Stomach (tissue), 8 donors: ENCODE measurements at regions not wholly inside any gene's neighbourhood (a gene's known extent, or its start where the extent isn't known, plus 50 kb on each side); places are given as distances from the start of the nearest gene placed in this dataset.
"Not testable (repeated sequence)": the region's sequence is repeated elsewhere in the genome, so short reads cannot be mapped to it uniquely, and the experiment has no call there.

Source experiments
- DNase-seq, 2 donors: peaks; one replicate each; pipeline versions ENCODE4 v3.0.0 to v3.0.0-alpha.2; 2013 to 2019
- H3K27ac ChIP-seq, 5 donors: fragments of 200-600 bp in 4 of 5; sonication (generic) in 4 of 5; one replicate each; pipeline ENCODE4 v1.5.1; 2013 to 2019; ENCODE audit warnings: mild to moderate bottlenecking in 1 of 5, moderate library complexity in 1 of 5
- H3K27me3 ChIP-seq, 3 donors: fragments of 200-600 bp; sonication (generic); one replicate each; pipeline ENCODE4 v1.5.1; 2017 to 2019; ENCODE audit warnings: mixed run types in 1 of 3
- H3K36me3 ChIP-seq, 4 donors: fragments of 200-600 bp; sonication (generic); 1 replicate in 3 of 4; 2 replicates in 1 of 4; pipeline ENCODE4 v1.5.1; 2016 to 2019
- H3K4me1 ChIP-seq, 4 donors: fragments of 200-600 bp; sonication (generic); one replicate each; pipeline ENCODE4 v1.5.1; 2016 to 2019
- H3K4me3 ChIP-seq, 4 donors: fragments of 200-600 bp; sonication (generic) in 3 of 4; one replicate each; pipeline ENCODE4 v1.5.1; 2016 to 2019; ENCODE audit warnings: mild to moderate bottlenecking in 1 of 4
- H3K9me3 ChIP-seq, 4 donors: fragments of 200-600 bp; sonication (generic); one replicate each; pipeline ENCODE4 v1.5.1; 2016 to 2019
- CTCF ChIP-seq, 7 experiments: fragments of 450-650 bp in 4 of 7; fragments of 200-600 bp in 3 of 7; sonication (generic) in 3 of 7; IDR thresholded peaks; one replicate each; pipeline ENCODE4 v1.5.1; 2016 to 2019; ENCODE audit warnings: antibody characterized with exemption in 7 of 7, control low read depth in 2 of 7, mild to moderate bottlenecking in 1 of 7
- EP300 ChIP-seq: sonication (generic); formaldehyde crosslinking; IDR thresholded peaks from one replicate; pipeline ENCODE4 v1.6.1; 2017; ENCODE audit warnings: antibody characterized with exemption
- POLR2A ChIP-seq, 4 donors: fragments of 450-650 bp; IDR thresholded peaks; one replicate each; pipeline ENCODE4 v1.6.1; 2016; ENCODE audit warnings: antibody characterized with exemption in 4 of 4, control low read depth in 2 of 4, mild to moderate bottlenecking in 1 of 4, moderate library complexity in 1 of 4
- POLR2AphosphoS5 ChIP-seq, 3 donors: sonication (generic); formaldehyde crosslinking; IDR thresholded peaks; one replicate each; pipeline ENCODE4 v1.6.1; 2016; ENCODE audit warnings: antibody characterized with exemption in 3 of 3
- WGBS, 5 donors: extraction: QIAGEN DNeasy Blood & Tissue Kit in 3 of 5; methylation state at CpG; one replicate each; pipeline versions ENCODE4 v1.1.5 to v1.1.7; 2013 to 2018; 5-methylcytosine and 5-hydroxymethylcytosine counted together
- intact Hi-C: fragments of 100-400 bp; cut with DNase I; formaldehyde crosslinking; loops from one replicate; pipeline ENCODE4 v1.15.1; 2023; ENCODE audit warnings: low total_unique reads
- donor health status: healthy with polysubstance abuse.
- donor health status: Bipolar disorder and iron deficiency.
- donor health status: healthy.

- no peak overlapping the region for H3K4me3 ChIP-seq
- no peak for DNase-seq
- WGBS, 5 donors, result 34 to 69% (median 43%) methylated on average over 2 of the region's 2 CpGs
- intact Hi-C loops, result no loop called here
- H3K36me3 ChIP-seq, result no peaks in the 10 kb centered on the region
- no peak overlapping the region for H3K27ac ChIP-seq
- no peak for TF ChIP-seq EP300
- TF ChIP-seq CTCF (IDR thresholded peaks at IDR 0.05), result no peak
- TF ChIP-seq POLR2A (IDR thresholded peaks at IDR 0.05), result no peak
- TF ChIP-seq POLR2AphosphoS5 (IDR thresholded peaks at IDR 0.05), result no peak
- no peaks in the 10 kb centered on the region for H3K27me3 ChIP-seq
- no peaks in the 10 kb centered on the region for H3K4me1 ChIP-seq
- peaks cover 0 to 3% (median 0%) of the 10 kb centered on the region in 4 donors for H3K9me3 ChIP-seq
These were observed 811.2 kb upstream of the NCAM2 start for GRCh38 chr21:20187028-20187427.

GRCh38 chr21:20201323-20201722 is 796.9 kb upstream of the NCAM2 start:
- intact Hi-C loops, H3K27ac ChIP-seq, H3K4me3 ChIP-seq, H3K4me1 ChIP-seq, H3K9me3 ChIP-seq, DNase-seq, H3K27me3 ChIP-seq, H3K36me3 ChIP-seq: not testable (repeated sequence)
- WGBS, 5 donors, result 94 to 100% (median 96%) methylated on average over 3 of the region's 4 CpGs

GRCh38 chr21:20207335-20207734 is 790.9 kb upstream of the NCAM2 start:
- no peak for TF ChIP-seq POLR2AphosphoS5 (IDR thresholded peaks at IDR 0.05)
- no peak for TF ChIP-seq EP300
- TF ChIP-seq CTCF (IDR thresholded peaks at IDR 0.05), result no peak
- no peak for TF ChIP-seq POLR2A (IDR thresholded peaks at IDR 0.05)
- Histone ChIP-seq H3K9me3 (peaks cover 0 to 9% (median 0%) of the 10 kb centered on the region in 4 donors), H3K27ac (no peak overlapping the region), H3K4me3 (no peak overlapping the region), H3K36me3 (no peaks in the 10 kb centered on the region), H3K4me1 (no peaks in the 10 kb centered on the region), H3K27me3 (no peaks in the 10 kb centered on the region)
- intact Hi-C loops, result no loop called here
- 25 to 40% (median 26%) methylated on average over 3 of the region's 3 CpGs for WGBS, 5 donors
- no peak for DNase-seq

- H3K27ac ChIP-seq, result no peak overlapping the region
- no peak for TF ChIP-seq CTCF (IDR thresholded peaks at IDR 0.05)
- TF ChIP-seq EP300, result no peak
- TF ChIP-seq POLR2AphosphoS5 (IDR thresholded peaks at IDR 0.05), result no peak
- no peak for TF ChIP-seq POLR2A (IDR thresholded peaks at IDR 0.05)
- H3K4me3 ChIP-seq, result no peak overlapping the region
- H3K4me1 ChIP-seq, result no peaks in the 10 kb centered on the region
- no peaks in the 10 kb centered on the region for H3K27me3 ChIP-seq
- DNase-seq, result no peak
- peaks cover 0 to 5% (median 0%) of the 10 kb centered on the region in 4 donors for H3K9me3 ChIP-seq
- intact Hi-C loops, result no loop called here
- 83 to 86% (median 85%) methylated on average over 6 of the region's 6 CpGs for WGBS, 5 donors
- no peaks in the 10 kb centered on the region for H3K36me3 ChIP-seq
These were observed 782.2 kb upstream of the NCAM2 start for GRCh38 chr21:20215959-20216358.

- no peaks in the 10 kb centered on the region for H3K9me3 ChIP-seq
- intact Hi-C loops, result no loop called here
- no peaks in the 10 kb centered on the region for H3K27me3 ChIP-seq
- DNase-seq, result no peak
- TF ChIP-seq POLR2A (IDR thresholded peaks at IDR 0.05), result no peak
- no peak for TF ChIP-seq POLR2AphosphoS5 (IDR thresholded peaks at IDR 0.05)
- TF ChIP-seq EP300, result no peak
- no peak for TF ChIP-seq CTCF (IDR thresholded peaks at IDR 0.05)
- H3K27ac ChIP-seq, result no peak overlapping the region
- no peaks in the 10 kb centered on the region for H3K4me1 ChIP-seq
- H3K36me3 ChIP-seq, result no peaks in the 10 kb centered on the region
- H3K4me3 ChIP-seq, result no peak overlapping the region
These were observed 777.6 kb upstream of the NCAM2 start for GRCh38 chr21:20220586-20220985.

- intact Hi-C loops, H3K9me3 ChIP-seq, H3K27ac ChIP-seq, H3K4me1 ChIP-seq, H3K36me3 ChIP-seq, DNase-seq, H3K27me3 ChIP-seq, H3K4me3 ChIP-seq: not testable (repeated sequence)
- WGBS, 5 donors, result 88 to 92% (median 89%) methylated on average over 12 of the region's 12 CpGs
These were observed 776.2 kb upstream of the NCAM2 start for GRCh38 chr21:20221981-20222380.

- intact Hi-C loops, H3K27ac ChIP-seq, H3K4me3 ChIP-seq, H3K36me3 ChIP-seq, H3K27me3 ChIP-seq, H3K4me1 ChIP-seq, DNase-seq: not testable (repeated sequence)
- WGBS, 5 donors, result 17 to 32% (median 24%) methylated on average over 1 of the region's 1 CpG
- H3K9me3 ChIP-seq, result peaks cover 0 to 21% (median 12%) of the 10 kb centered on the region in 4 donors
These were observed 761.6 kb upstream of the NCAM2 start for GRCh38 chr21:20236649-20237048.
